NCI-H1048 (cell line): ENCODE measurements at regions not wholly inside any gene's neighbourhood (a gene's known extent, or its start where the extent isn't known, plus 50 kb on each side); places are given as distances from the start of the nearest gene placed in this dataset.
"Not testable (repeated sequence)": the region's sequence is repeated elsewhere in the genome, so short reads cannot be mapped to it uniquely, and the experiment has no call there.

Experiments
- DNase-seq: peaks from one replicate; lab custom pipeline; 2025; lab: John Stamatoyannopoulos, UW

GRCh38 chr3:20395692-20396091 is 209.7 kb upstream of the SGO1 start:
- no peak for DNase-seq

GRCh38 chr3:20394243-20394642 is 208.2 kb upstream of the SGO1 start:
- DNase-seq, result no peak

GRCh38 chr3:20391644-20392043 is 205.6 kb upstream of the SGO1 start:
- DNase-seq, result no peak

DNA sequence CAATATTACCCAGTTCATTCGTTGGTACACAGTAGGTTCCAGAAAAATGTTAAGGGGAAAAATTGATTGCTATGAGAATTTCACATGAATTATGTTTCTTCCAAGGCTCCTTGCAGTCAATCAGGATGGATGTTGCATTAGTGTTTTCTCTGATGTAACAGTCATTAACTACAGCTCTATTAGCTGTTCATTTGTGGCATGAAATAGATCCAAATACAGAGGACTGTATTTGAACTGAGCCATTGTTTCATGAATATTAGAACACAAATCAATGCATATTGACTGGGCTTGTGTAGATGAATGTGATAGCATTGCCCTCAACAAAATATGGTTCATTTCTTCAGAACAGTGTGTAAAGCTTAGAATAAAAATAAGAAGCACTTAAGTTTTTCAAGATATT is 203.0 kb upstream of the SGO1 start:
- no peak for DNase-seq

GRCh38 chr3:20380295-20380694 is 194.3 kb upstream of the SGO1 start:
- DNase-seq, result no peak

- DNase-seq, result no peak
Observed at GRCh38 chr3:20378315-20378714, 192.3 kb upstream of the SGO1 start.

DNA sequence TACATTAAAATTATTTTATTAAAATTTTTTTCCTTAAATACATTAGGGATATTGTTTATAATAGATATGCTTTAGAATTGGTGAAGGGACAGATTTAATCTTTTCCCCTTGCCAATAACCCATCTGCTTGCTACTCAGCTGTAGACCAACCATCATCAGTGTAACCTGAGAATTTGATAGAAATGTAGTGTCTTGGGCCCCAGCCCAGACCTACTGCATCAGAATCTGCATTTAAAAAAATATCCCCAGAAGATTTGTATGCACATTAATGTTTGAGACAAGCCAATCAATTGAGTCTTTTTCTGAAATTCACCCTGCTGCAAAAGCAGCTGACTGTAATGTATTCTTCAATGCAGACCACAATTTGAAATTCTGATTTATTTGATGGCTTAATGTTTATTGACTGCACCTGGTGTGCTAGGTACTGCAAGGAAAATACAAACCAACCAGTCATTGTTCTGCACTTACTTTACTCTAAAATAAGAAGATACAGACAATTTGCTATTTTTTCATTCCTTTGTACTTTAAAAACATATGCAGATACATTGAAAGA is 190.7 kb upstream of the SGO1 start:
- DNase-seq, result no peak

- no peak for DNase-seq
Observed at GRCh38 chr3:20375302-20375701, 189.3 kb upstream of the SGO1 start.

- DNase-seq, result not testable (repeated sequence)
Observed at GRCh38 chr3:20370273-20371063, 184.5 kb upstream of the SGO1 start.

GRCh38 chr3:20361000-20361399 is 175.0 kb upstream of the SGO1 start:
- DNase-seq, result no peak

- no peak for DNase-seq
Observed at GRCh38 chr3:20353286-20353685, 167.3 kb upstream of the SGO1 start.

- DNase-seq, result no peak
Observed at GRCh38 chr3:20352546-20353179, 166.7 kb upstream of the SGO1 start.

- no peak for DNase-seq
Observed at GRCh38 chr3:20350449-20350848, 164.4 kb upstream of the SGO1 start.

GRCh38 chr3:20346916-20347315 is 160.9 kb upstream of the SGO1 start:
- DNase-seq, result no peak

GRCh38 chr3:20346369-20346768 is 160.4 kb upstream of the SGO1 start:
- no peak for DNase-seq

GRCh38 chr3:20344400-20344959 is 158.5 kb upstream of the SGO1 start:
- DNase-seq, result no peak

DNA sequence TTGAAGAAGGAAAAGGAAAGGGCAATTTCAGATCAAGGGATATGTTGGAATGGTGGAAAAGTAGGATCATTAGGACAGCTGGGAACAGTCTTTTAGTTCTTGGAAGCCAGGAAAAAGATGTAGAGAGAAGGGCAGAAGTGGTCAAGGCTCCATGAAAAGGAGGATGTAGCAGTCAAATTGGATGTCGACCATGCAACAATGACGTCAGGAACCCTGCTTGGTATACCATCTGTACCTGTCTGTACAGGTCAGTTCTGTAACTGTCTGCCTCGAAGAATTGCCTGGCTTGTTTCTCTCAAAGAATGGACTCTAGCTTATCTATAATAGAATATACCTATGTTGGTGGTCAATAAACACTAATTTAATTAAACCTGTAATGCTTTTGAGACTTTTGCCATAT is 157.8 kb upstream of the SGO1 start:
- DNase-seq, result no peak

- peak; percentile 58 for DNase-seq
Observed at GRCh38 chr3:20340324-20340928, 154.4 kb upstream of the SGO1 start.

DNA sequence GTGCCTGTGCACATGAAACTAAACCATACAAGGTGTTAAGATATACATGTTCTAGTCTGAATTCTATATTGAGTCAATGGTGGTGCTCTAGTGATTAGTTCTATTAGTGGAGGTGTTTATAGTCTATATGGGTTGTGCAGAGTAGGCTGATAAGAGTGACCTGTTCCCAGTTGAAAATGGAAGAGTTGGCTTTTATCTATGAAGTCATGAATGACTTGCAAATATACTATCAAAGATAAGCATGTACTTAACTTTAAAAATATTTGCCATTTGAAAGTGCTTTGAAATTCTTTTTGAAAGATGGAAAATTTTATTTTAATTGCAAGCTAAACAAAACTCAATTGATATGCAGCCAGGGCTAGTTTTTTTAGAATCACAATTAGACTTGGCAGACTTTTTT is 150.6 kb upstream of the SGO1 start:
- no peak for DNase-seq

DNA sequence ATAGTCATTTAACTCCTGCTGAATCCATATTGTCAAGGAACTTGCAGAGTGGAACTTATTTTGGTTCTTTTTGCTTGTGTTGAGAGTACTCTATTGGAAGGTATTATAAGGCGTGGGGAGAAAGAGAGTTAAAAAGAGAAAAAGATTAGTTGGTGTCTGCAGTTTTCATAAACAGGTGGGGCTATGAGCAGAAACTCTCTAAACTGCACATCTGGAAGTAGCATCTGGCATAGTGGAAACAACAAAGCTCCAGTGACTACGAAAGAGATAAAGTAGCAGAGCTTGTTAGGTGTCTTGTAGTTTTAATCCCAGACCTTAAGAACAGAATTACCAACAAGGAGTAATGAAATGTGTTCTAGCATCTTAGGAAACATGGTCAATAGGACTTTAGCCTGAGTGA is 148.8 kb upstream of the SGO1 start:
- DNase-seq, result no peak

DNA sequence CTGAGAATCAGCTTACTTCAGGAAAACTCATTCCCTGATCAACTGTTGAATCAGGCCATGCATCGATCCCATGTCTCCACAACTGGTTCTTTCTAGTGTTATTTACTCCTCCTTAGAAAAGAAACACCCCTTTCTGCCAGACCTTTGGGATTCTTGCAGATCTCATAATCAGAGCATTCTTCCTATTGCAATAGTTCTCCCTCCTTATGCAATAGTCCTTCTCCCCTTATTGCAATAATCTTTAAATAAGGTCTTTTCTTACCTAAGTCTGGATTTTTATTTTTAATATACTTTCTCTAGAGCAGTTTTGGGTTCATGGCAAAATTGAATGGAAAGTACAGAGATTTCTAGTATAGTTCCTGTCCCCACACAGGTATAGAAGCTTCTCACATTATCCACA is 141.9 kb upstream of the SGO1 start:
- no peak for DNase-seq

GRCh38 chr3:20326541-20326940 is 140.5 kb upstream of the SGO1 start:
- no peak for DNase-seq

- DNase-seq, result no peak
Observed at GRCh38 chr3:20325563-20325962, 139.6 kb upstream of the SGO1 start.
